Immature natural killer cell (primary cell): ENCODE measurements at regions not wholly inside any gene's neighbourhood (a gene's known extent, or its start where the extent isn't known, plus 50 kb on each side); places are given as distances from the start of the nearest gene placed in this dataset.

Source experiments
- DNase-seq, 3 donors: peaks; one replicate each; pipeline ENCODE4 v3.0.0; 2022; ENCODE audit warnings: mixed read lengths in 1 of 3
- H3K27ac Mint-ChIP-seq, 6 donors: one replicate each; pipeline ENCODE4 v1.8.0; 2020; ENCODE audit warnings: mixed read lengths in 6 of 6, mild to moderate bottlenecking in 5 of 6, inconsistent platforms in 4 of 6, moderate library complexity in 3 of 6
- H3K27me3 Mint-ChIP-seq, 3 donors: one replicate each; pipeline ENCODE4 v1.8.0; 2020 to 2021; ENCODE audit warnings: low read depth in 3 of 3, mild to moderate bottlenecking in 3 of 3, mixed read lengths in 3 of 3, moderate library complexity in 3 of 3, inconsistent platforms in 1 of 3
- H3K36me3 Mint-ChIP-seq, 3 donors: one replicate each; pipeline ENCODE4 v1.8.0; 2020; ENCODE audit warnings: mixed read lengths in 3 of 3, inconsistent platforms in 2 of 3, mild to moderate bottlenecking in 2 of 3
- H3K4me1 Mint-ChIP-seq, 2 donors: one replicate each; pipeline ENCODE4 v1.8.0; 2020; ENCODE audit warnings: inconsistent platforms in 2 of 2, mild to moderate bottlenecking in 2 of 2, mixed read lengths in 2 of 2, moderate library complexity in 1 of 2
- H3K4me3 Mint-ChIP-seq, 5 donors: one replicate each; pipeline ENCODE4 v1.8.0; 2020; ENCODE audit warnings: mild to moderate bottlenecking in 5 of 5, mixed read lengths in 5 of 5, inconsistent platforms in 3 of 5, moderate library complexity in 3 of 5
- H3K9me3 Mint-ChIP-seq, 6 donors: one replicate each; pipeline ENCODE4 v1.8.0; 2020; ENCODE audit warnings: mild to moderate bottlenecking in 6 of 6, mixed read lengths in 6 of 6, inconsistent platforms in 4 of 6, moderate library complexity in 3 of 6

- H3K4me3 Mint-ChIP-seq = no peak overlapping the region
- DNase-seq = no peak
- peaks cover 7 to 8% of the 10 kb centered on the region in 2 donors for H3K4me1 Mint-ChIP-seq
- no peak overlapping the region for H3K27ac Mint-ChIP-seq
- no peaks in the 10 kb centered on the region for H3K36me3 Mint-ChIP-seq
- no peaks in the 10 kb centered on the region for H3K27me3 Mint-ChIP-seq
- H3K9me3 Mint-ChIP-seq = no peaks in the 10 kb centered on the region
Observed at GRCh38 chr2:181777734-181778133, 97.4 kb upstream of the NEUROD1 start.

DNA sequence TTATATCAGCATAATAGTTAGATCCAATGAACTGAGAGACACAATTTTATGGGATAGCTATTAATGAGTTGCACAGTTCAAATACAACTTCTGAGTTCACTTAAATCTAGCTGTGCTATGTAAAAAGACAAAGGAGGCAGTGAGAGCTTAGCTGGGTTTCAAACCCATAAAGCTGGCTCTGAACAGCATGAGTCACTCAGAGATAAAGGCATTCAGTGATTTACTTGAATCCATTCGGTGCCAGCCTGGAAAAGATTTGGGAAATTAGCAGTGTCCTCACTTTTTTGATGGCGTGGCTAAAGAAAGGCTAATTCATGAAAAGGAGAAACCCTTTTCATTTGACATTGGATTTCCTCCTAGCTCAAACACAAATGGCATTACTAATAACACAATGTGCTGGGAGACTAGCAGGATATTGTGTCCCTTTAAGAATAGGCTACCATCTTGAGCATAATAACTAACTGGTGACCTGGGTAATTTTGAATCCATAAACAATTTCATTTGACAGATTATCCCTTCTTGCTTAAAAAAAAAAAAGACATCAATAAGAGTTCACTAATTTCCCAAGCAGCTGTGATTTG lies 98.4 kb upstream of the NEUROD1 start:
- Mint-ChIP-seq H3K27ac (no peak overlapping the region), H3K9me3 (no peaks in the 10 kb centered on the region), H3K27me3 (no peaks in the 10 kb centered on the region), H3K4me1 (peaks cover 7 to 8% of the 10 kb centered on the region in 2 donors), H3K4me3 (no peak overlapping the region), H3K36me3 (no peaks in the 10 kb centered on the region)
- no peak for DNase-seq

- no peaks in the 10 kb centered on the region for H3K9me3 Mint-ChIP-seq
- H3K4me3 Mint-ChIP-seq = no peak overlapping the region
- peaks cover 7 to 8% of the 10 kb centered on the region in 2 donors for H3K4me1 Mint-ChIP-seq
- H3K36me3 Mint-ChIP-seq = no peaks in the 10 kb centered on the region
- no peaks in the 10 kb centered on the region for H3K27me3 Mint-ChIP-seq
- DNase-seq = peak in 2 of 3 donors; percentile 2 to 6
- H3K27ac Mint-ChIP-seq = peak overlapping the region in 1 of 6 donors; percentile 15
Observed at GRCh38 chr2:181779288-181780021, 99.1 kb upstream of the NEUROD1 start.

DNA sequence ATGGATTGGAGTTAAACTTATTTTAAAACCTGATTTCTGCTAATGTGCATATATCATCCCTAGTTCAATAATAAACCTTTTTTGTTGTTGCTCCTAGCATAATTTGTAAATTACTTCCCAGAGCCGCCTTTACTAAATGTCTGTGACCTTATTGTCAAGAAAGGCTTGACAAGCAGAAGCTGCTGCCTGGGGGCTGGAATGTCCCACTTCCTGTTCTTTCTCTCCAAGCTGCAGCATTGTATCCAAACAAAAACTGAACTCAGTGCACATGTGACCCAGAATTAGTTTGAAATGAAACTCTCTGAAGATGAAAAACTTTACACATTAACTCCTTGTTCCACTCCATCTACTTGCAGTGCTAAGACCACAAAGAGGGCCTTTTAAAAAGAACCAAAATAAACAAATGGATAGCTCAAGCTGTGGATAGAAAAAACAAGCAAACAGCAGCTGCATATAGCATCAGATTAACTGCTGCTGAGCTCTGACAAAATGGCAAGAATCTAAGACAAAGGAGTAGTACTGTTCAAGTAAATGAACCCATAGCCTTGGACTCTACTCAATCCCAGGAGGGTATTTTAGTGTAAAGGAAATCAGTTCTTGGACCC lies 99.8 kb upstream of the NEUROD1 start:
- Mint-ChIP-seq H3K36me3 (no peaks in the 10 kb centered on the region), H3K4me3 (no peak overlapping the region), H3K27ac (peak overlapping the region in 1 of 6 donors; percentile 7), H3K4me1 (peaks cover 7 to 8% of the 10 kb centered on the region in 2 donors), H3K9me3 (no peaks in the 10 kb centered on the region), H3K27me3 (no peaks in the 10 kb centered on the region)
- no peak for DNase-seq

DNA sequence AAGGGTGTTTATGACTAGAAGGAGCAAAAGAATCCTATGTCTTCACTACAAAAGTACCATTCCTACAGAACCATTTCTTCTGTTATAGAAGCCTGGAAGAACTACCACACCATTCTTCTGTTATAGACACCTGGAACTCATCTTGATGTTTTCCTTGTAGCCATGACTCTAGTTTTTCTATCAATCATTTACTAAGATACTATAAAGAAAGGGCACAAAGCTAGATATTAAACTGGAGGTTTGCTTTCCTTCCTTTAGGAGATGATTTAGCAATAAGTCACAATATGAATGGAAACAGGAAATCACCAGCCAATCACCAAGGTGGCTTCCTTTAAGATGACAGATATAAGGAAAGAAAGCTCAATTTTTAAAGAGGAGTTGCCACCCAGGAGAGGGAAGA lies 100.3 kb upstream of the NEUROD1 start:
- no peaks in the 10 kb centered on the region for H3K27me3 Mint-ChIP-seq

DNA sequence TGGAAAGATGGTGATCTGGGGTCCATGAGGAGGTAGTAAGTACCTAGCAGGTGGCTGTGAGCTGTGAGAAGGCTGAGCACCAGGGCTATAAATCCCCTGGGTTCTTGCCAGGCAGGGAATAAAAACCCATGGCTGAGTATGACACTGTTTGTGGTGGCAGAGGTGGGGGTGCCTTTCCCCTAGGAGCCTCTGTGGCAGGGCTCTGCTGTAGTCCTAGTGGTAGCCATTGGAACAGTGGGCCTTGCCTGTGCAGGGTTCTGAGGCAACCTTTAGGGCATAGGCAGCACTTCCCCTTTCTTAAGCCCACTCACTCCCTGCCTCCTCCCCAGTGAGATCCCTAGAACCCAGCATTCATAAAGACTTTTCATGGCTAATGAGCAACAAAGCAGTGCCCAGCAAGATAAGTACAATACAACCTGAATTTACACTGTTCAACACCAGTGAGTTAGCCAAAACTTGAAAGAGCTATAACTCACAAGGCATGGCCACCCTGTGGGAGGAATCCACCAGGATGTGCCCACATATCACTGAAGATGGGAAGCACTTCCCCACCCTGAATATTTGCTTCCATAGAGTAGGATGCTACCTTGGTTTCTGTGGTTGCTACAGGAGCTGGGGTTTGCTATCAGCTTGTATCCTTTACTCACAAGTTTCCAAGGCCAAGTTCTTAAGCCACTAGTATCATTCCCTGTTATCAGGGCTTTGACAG lies 100.9 kb upstream of the NEUROD1 start:
- H3K4me3 Mint-ChIP-seq = no peak overlapping the region
- H3K27ac Mint-ChIP-seq = no peak overlapping the region
- DNase-seq = no peak

More for the DNA sequence above, 100.3 kb upstream of the NEUROD1 start:
- H3K36me3 Mint-ChIP-seq = no peaks in the 10 kb centered on the region
- H3K9me3 Mint-ChIP-seq = no peaks in the 10 kb centered on the region
- peaks cover 7 to 8% of the 10 kb centered on the region in 2 donors for H3K4me1 Mint-ChIP-seq
- H3K4me3 Mint-ChIP-seq = no peak overlapping the region
- no peak overlapping the region for H3K27ac Mint-ChIP-seq
- DNase-seq = no peak

GRCh38 chr2:181782660-181783059 lies 102.3 kb upstream of the NEUROD1 start:
- H3K4me1 Mint-ChIP-seq = peaks cover 7 to 8% of the 10 kb centered on the region in 2 donors
- no peak for DNase-seq
- no peaks in the 10 kb centered on the region for H3K9me3 Mint-ChIP-seq
- no peak overlapping the region for H3K4me3 Mint-ChIP-seq
- H3K27ac Mint-ChIP-seq = no peak overlapping the region
- peaks cover 0 to 2% (median 1%) of the 10 kb centered on the region in 3 donors for H3K27me3 Mint-ChIP-seq
- H3K36me3 Mint-ChIP-seq = no peaks in the 10 kb centered on the region

More for the DNA sequence above, 100.9 kb upstream of the NEUROD1 start:
- Mint-ChIP-seq H3K27me3 (no peaks in the 10 kb centered on the region), H3K36me3 (no peaks in the 10 kb centered on the region), H3K4me1 (peaks cover 7 to 8% of the 10 kb centered on the region in 2 donors), H3K9me3 (no peaks in the 10 kb centered on the region)

DNA sequence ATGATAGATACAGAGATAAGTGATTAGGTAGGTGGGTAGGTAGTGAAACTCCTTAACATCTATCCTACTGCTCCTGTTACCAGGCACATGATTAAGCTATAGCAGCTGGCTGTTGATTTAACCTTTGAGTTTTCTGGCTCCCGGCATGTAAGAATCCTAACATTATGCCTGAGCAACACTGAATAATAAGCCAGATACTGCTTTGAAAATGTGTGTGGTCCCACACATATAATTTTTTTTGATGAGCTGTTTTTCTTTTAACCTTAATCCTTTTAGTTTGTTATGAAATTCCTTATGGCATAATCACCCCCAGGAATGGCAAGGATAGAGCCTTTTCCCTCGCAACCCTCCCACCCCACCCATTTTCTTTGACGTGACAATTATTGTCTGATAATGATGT lies 104.2 kb upstream of the NEUROD1 start:
- Mint-ChIP-seq H3K4me1 (no peaks in the 10 kb centered on the region), H3K27me3 (peaks cover 0 to 2% (median 1%) of the 10 kb centered on the region in 3 donors), H3K9me3 (no peaks in the 10 kb centered on the region), H3K36me3 (no peaks in the 10 kb centered on the region), H3K27ac (no peak overlapping the region), H3K4me3 (no peak overlapping the region)
- DNase-seq = no peak

- H3K9me3 Mint-ChIP-seq = no peaks in the 10 kb centered on the region
- H3K4me1 Mint-ChIP-seq = no peaks in the 10 kb centered on the region
- no peak overlapping the region for H3K4me3 Mint-ChIP-seq
- peaks cover 0 to 2% (median 2%) of the 10 kb centered on the region in 3 donors for H3K27me3 Mint-ChIP-seq
- no peaks in the 10 kb centered on the region for H3K36me3 Mint-ChIP-seq
- DNase-seq = no peak
- H3K27ac Mint-ChIP-seq = no peak overlapping the region
Observed at GRCh38 chr2:181785691-181786344, 105.5 kb upstream of the NEUROD1 start.

DNA sequence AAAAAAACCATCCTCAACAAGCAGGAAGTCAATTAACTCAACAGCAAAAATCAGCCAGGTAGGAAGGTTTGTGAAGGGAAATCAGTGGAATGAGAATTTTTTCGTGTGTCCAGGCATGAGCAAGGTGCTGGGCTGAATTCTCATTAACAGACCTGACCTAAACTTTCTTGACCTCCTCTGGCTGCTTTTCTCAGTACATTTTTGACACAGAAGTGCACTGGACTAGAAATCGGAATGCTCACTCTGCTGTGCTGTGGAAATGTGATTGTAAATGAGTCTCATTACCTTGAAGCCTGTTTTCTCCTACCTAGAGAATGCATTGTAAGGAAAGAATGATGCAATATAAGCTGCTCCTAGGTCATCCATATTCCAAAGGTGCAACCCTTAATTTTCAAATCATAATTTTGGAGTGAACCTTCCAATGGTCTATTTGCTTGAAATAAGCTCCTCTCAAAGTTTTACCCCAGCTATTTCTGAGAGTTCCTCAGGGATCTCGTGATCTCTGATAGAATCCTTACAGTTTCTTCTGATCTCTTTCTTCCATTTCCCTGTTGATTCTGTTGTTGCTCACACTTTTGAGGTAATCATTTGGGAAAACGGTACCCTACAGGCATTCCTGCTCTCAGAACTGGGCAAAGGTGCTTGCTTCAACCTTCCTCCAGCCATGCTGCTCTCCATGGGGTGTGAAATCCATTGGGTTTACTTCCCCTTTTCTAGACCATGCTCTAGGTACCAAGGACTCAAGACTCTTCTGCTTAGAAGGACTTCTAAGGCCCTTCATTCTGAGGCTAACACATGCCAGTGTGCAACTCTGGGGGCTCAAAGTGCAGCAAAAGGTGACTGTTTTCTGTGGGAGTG lies 104.9 kb upstream of the ITPRID2 start:
- Mint-ChIP-seq H3K4me1 (no peaks in the 10 kb centered on the region), H3K9me3 (no peaks in the 10 kb centered on the region), H3K27me3 (peaks cover 0 to 3% (median 2%) of the 10 kb centered on the region in 3 donors), H3K36me3 (no peaks in the 10 kb centered on the region), H3K27ac (no peak overlapping the region), H3K4me3 (no peak overlapping the region)
- DNase-seq = no peak

- DNase-seq = no peak
- peaks cover 0 to 5% (median 3%) of the 10 kb centered on the region in 3 donors for H3K27me3 Mint-ChIP-seq
- no peak overlapping the region for H3K4me3 Mint-ChIP-seq
- H3K27ac Mint-ChIP-seq = no peak overlapping the region
- no peaks in the 10 kb centered on the region for H3K4me1 Mint-ChIP-seq
- no peaks in the 10 kb centered on the region for H3K9me3 Mint-ChIP-seq
- H3K36me3 Mint-ChIP-seq = no peaks in the 10 kb centered on the region
Observed at GRCh38 chr2:181787310-181788048, 104.1 kb upstream of the ITPRID2 start.

DNA sequence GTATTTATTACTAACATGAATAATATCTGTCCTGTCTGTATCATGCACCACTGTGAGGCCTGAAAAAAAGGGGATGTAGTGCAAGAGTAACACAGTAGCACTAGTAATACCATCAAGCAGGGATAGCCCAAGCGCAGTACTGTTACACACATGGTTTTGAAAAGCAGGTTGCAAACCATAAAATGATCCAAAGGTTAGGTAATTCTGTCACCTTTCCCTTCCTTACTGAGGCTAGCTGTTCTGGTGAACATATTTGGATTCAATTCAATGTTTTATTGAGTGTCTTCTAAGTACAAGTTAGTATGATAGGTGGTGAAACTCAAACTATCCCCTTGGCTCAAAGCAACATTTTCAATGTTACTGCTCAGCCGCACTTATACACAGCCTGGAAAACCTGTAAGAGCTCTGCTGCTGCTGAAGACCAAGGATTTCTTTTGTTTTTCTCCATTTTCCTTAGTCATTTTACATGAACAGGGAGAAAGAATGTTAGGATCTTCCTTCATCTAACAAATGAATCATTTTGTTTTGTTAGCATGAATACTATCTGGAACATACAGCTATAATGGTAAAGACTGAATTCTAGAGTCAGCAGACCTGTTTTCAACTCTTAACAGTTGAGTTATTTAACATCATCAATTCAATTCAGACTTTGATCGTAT lies 102.5 kb upstream of the ITPRID2 start:
- no peak overlapping the region for H3K27ac Mint-ChIP-seq
- peaks cover 0 to 6% (median 0%) of the 10 kb centered on the region in 6 donors for H3K9me3 Mint-ChIP-seq
- no peaks in the 10 kb centered on the region for H3K36me3 Mint-ChIP-seq

More for the DNA sequence above, 102.5 kb upstream of the ITPRID2 start:
- Mint-ChIP-seq H3K4me1 (no peaks in the 10 kb centered on the region), H3K4me3 (no peak overlapping the region), H3K27me3 (peaks cover 0 to 7% (median 3%) of the 10 kb centered on the region in 3 donors)
- DNase-seq = no peak
